Peyer's patch (tissue), 4 donors: ENCODE measurements at regions not wholly inside any gene's neighbourhood (a gene's known extent, or its start where the extent isn't known, plus 50 kb on each side); places are given as distances from the start of the nearest gene placed in this dataset.

Experiments
- CTCF ChIP-seq, 6 experiments: fragments of 450-650 bp in 4 of 6; fragments of 200-600 bp in 2 of 6; sonication (generic) in 1 of 6; IDR thresholded peaks; one replicate each; pipeline ENCODE4 v1.5.1; 2017 to 2019; ENCODE audit warnings: antibody characterized with exemption in 6 of 6, mild to moderate bottlenecking in 3 of 6, moderate library complexity in 1 of 6
- POLR2A ChIP-seq, 2 donors: fragments of 450-650 bp; IDR thresholded peaks; one replicate each; pipeline ENCODE4 v1.5.1; 2017; ENCODE audit warnings: antibody characterized with exemption in 2 of 2, mild to moderate bottlenecking in 2 of 2, moderate library complexity in 2 of 2

- no peak for TF ChIP-seq CTCF (IDR thresholded peaks at IDR 0.05)
- TF ChIP-seq POLR2A (IDR thresholded peaks at IDR 0.05), result no peak
These were observed 263.9 kb upstream of the C2CD4B start for GRCh38 chr15:62428851-62429598.
